Ovary (tissue), 3 donors: ENCODE measurements at regions not wholly inside any gene's neighbourhood (a gene's known extent, or its start where the extent isn't known, plus 50 kb on each side); places are given as distances from the start of the nearest gene placed in this dataset.

Experiments used
- CTCF ChIP-seq, 3 donors: fragments of 450-650 bp in 2 of 3; fragments of 200-600 bp in 1 of 3; IDR thresholded peaks; one replicate each; pipeline versions ENCODE4 v1.5.1 to v1.8.0; 2016 to 2022; ENCODE audit warnings: antibody characterized with exemption in 3 of 3, mild to moderate bottlenecking in 1 of 3
- EP300 ChIP-seq: sonication (generic); formaldehyde crosslinking; IDR thresholded peaks from one replicate; pipeline ENCODE4 v1.6.1; 2017; ENCODE audit warnings: antibody characterized with exemption
- donor health status: DM: no; HTN: no; CAD: no.

- TF ChIP-seq CTCF (IDR thresholded peaks at IDR 0.05) (no peak), EP300 (no peak)
Observed at GRCh38 chr12:60271816-60272215, 676.0 kb downstream of the SLC16A7 start.
